ENCODE measurements at regions not wholly inside any gene's neighbourhood (a gene's known extent, or its start where the extent isn't known, plus 50 kb on each side); places are given as distances from the start of the nearest gene placed in this dataset.

GRCh38 chr12:4112734-4113325 lies 160.7 kb upstream of the CCND2 start:
- DNase-seq (ENCODE audit: low spot score) (no peak), ATAC-seq (no peak)
- H3K4me1 Mint-ChIP-seq: peaks cover 26% of the 10 kb centered on the region
- no peak overlapping the region for H3K27ac ChIP-seq (ENCODE audit: low read depth)
- no peaks in the 10 kb centered on the region for H3K27me3 ChIP-seq (ENCODE audit: insufficient read depth)
- H3K79me2 ChIP-seq (replicated peaks; ENCODE audit: insufficient read depth): no peaks in the 10 kb centered on the region
- TF ChIP-seq STAT1 (IDR thresholded peaks at IDR 0.05; ENCODE audit: unreplicated experiment) (no peak), ZNF114 (CRISPR knock-in tag; IDR thresholded peaks at IDR 0.05) (no peak), ZNF462 (CRISPR knock-in tag; IDR thresholded peaks at IDR 0.05) (no peak), CREB1 (CRISPR knock-in tag; IDR thresholded peaks at IDR 0.05; ENCODE audit: low read depth) (no peak)
- H3K9me2 ChIP-seq (ENCODE audit: insufficient read depth): no peaks in the 10 kb centered on the region
- H3K27ac Mint-ChIP-seq: no peak overlapping the region
- H3K4me1 ChIP-seq (ENCODE audit: insufficient read depth): peaks cover 22% of the 10 kb centered on the region
- no peak overlapping the region for H3K4me2 ChIP-seq
- H3K9me3 Mint-ChIP-seq: no peaks in the 10 kb centered on the region
- no peak overlapping the region for H2AFZ ChIP-seq
- H3K36me3 Mint-ChIP-seq (ENCODE audit: low read depth): no peaks in the 10 kb centered on the region
- H3K4me3 Mint-ChIP-seq: no peak overlapping the region
- peaks cover 16% of the 10 kb centered on the region for H3K27me3 Mint-ChIP-seq (ENCODE audit: insufficient read depth, low read depth, poor library complexity)
- H4K20me1 ChIP-seq (replicated peaks; ENCODE audit: insufficient read depth): no peaks in the 10 kb centered on the region
- H3F3A ChIP-seq (replicated peaks; ENCODE audit: low read depth): no peaks in the 10 kb centered on the region
- H3K36me3 ChIP-seq (ENCODE audit: insufficient read depth): no peaks in the 10 kb centered on the region
- no peak overlapping the region for H3K4me3 ChIP-seq

- Histone ChIP-seq H3K4me3 (no peak overlapping the region), H2AFZ (no peak overlapping the region), H3K79me2 (replicated peaks; ENCODE audit: insufficient read depth) (no peaks in the 10 kb centered on the region), H4K20me1 (replicated peaks; ENCODE audit: insufficient read depth) (no peaks in the 10 kb centered on the region), H3F3A (replicated peaks; ENCODE audit: low read depth) (no peaks in the 10 kb centered on the region), H3K36me3 (ENCODE audit: insufficient read depth) (no peaks in the 10 kb centered on the region), H3K4me2 (no peak overlapping the region), H3K27ac (ENCODE audit: low read depth) (no peak overlapping the region), H3K4me1 (ENCODE audit: insufficient read depth) (peaks cover 22% of the 10 kb centered on the region), H3K9me2 (ENCODE audit: insufficient read depth) (no peaks in the 10 kb centered on the region), H3K27me3 (ENCODE audit: insufficient read depth) (no peaks in the 10 kb centered on the region)
- H3K27ac Mint-ChIP-seq: no peak overlapping the region
- H3K27me3 Mint-ChIP-seq (ENCODE audit: insufficient read depth, low read depth, poor library complexity): peaks cover 14% of the 10 kb centered on the region
- DNase-seq (ENCODE audit: low spot score) (no peak), ATAC-seq (no peak)
- H3K9me3 Mint-ChIP-seq: no peaks in the 10 kb centered on the region
- H3K36me3 Mint-ChIP-seq (ENCODE audit: low read depth): no peaks in the 10 kb centered on the region
- no peak overlapping the region for H3K4me3 Mint-ChIP-seq
- H3K4me1 Mint-ChIP-seq: peaks cover 25% of the 10 kb centered on the region
- no peak for TF ChIP-seq ZNF331 (CRISPR knock-in tag; IDR thresholded peaks at IDR 0.05; ENCODE audit: low read depth)
- no peak for TF ChIP-seq CREB1 (CRISPR knock-in tag; IDR thresholded peaks at IDR 0.05; ENCODE audit: low read depth)
- TF ChIP-seq STAT1 (IDR thresholded peaks at IDR 0.05; ENCODE audit: unreplicated experiment): no peak
- TF ChIP-seq ETS1 (IDR thresholded peaks at IDR 0.05): no peak
- no peak for TF ChIP-seq EZH2phosphoT487 (IDR thresholded peaks at IDR 0.05; ENCODE audit: unreplicated experiment)
- no peak for TF ChIP-seq EZH2 (IDR thresholded peaks at IDR 0.05; ENCODE audit: low read depth, unreplicated experiment)
- no peak for TF ChIP-seq POLR2AphosphoS5 (IDR thresholded peaks at IDR 0.05; ENCODE audit: low read depth)
Observed at GRCh38 chr12:4112290-4112689, 161.3 kb upstream of the CCND2 start.

All from GM23338 (cell line).